HG03565 (cell line): ENCODE measurements at regions not wholly inside any gene's neighbourhood (a gene's known extent, or its start where the extent isn't known, plus 50 kb on each side); places are given as distances from the start of the nearest gene placed in this dataset.
"Not testable (repeated sequence)": the region's sequence is repeated elsewhere in the genome, so short reads cannot be mapped to it uniquely, and the experiment has no call there.

Experiments used
- ATAC-seq: cut with Tn5 transposase; IDR thresholded peaks from one replicate; pipeline ENCODE4 v1.9.1; 2021; ENCODE audit warnings: mild to moderate bottlenecking, moderate library complexity; ENCODE audit not compliant: unreplicated experiment

GRCh38 chr5:68027519-68027918, 188.0 kb upstream of the PIK3R1 start:
- no peak for ATAC-seq

GRCh38 chr5:68026092-68026885, 189.3 kb upstream of the PIK3R1 start:
- no peak for ATAC-seq

GRCh38 chr5:68024426-68024825, 191.1 kb upstream of the PIK3R1 start:
- ATAC-seq: no peak

DNA sequence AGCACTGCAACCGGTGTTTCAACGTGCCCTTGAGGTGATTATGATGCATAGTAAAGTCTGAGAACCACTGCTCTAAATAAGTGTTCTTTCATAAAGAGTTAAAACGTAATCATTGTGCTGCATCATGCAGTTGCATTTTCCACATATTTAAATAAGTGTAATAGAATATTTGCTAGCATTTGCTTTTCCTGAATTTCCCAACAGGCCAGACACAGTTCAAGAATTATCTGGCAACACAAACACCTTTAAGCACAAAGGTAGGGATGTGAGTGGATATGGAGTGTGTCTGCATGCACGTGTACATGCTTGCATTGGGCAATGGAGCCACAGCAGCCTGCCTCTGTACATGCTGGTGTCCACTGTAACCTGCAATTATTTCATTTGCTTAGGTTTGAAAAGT, 193.6 kb upstream of the PIK3R1 start:
- no peak for ATAC-seq

DNA sequence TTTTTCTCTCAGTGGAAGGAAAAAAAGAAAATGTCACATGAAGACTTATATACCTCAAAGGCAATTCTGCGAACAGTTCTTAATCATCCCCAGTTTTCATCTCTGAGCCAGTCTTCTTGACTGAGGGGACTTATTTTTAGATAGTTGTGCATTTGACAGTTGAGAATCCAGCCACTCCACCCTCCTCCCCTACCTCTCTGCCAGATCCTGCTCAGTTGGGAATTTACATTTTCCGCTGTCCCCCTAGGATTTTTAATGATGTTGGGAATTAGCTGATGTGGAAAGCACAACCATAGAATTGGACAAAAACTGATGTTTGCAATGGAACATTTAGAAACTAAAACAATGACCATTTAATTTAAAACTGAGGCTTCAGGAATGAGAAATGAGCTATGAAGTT, 194.3 kb upstream of the PIK3R1 start:
- ATAC-seq: no peak

GRCh38 chr5:68020461-68020969, 195.0 kb upstream of the PIK3R1 start:
- ATAC-seq: not testable (repeated sequence)

DNA sequence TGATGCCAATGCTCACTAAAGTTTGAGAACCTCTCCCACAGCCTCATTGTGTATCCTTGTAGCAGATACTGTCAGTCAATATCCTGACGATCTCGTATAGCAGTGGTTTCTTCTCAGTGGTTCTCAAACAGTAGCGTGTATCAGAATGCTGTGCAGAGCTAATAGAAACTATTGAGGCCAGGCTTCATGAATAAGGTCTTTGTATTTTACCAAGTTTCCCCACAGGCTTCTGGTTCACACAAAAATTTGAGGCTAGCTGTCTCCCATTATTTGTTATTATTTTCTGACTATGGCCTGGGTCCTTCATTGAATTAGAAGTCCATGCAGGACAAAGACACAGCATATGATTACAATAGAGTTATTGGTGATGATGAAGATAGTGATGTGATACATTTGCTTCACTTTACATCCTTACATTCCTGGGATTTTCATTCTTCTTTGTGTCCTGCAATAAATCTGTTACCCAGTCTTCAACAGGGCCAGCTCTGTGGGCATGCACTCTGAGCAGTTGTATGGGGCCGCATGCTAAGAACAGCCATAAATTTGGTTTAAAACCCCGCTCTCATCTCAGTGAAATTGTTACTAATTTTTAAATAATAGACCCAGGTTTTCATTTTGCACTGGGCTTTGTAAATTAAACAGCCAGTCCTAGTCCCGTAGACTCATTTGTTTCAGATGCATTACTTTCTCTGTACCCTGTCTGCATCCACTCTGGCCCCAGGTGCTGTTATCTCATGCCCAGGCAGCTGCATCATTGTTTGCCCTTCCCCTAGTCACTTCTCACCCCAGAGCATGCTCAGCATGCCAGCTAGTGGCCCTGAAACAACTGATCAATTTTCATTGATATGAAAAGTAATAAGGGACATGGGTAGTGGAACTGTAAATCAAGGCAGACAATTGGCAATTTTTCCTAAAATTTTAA, 199.9 kb upstream of the PIK3R1 start:
- ATAC-seq: no peak

DNA sequence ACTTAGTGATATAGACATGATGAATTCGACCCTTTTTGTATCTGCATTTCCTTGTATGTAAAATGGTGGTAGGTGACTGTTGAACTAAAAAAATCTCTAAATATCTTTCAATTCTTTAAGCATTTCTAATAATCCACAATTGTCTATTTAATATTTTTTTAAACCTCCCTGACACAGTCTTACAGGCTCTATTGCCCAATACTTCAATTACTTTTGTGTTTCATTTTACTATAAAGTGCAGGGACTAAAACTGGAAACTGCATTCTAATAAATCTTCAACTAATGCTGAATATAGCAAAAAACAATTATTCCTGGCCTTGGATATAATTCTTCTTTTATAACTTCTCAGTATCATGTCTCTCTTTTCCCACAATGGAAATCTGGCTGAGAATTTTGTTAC, 202.7 kb upstream of the PIK3R1 start:
- no peak for ATAC-seq

GRCh38 chr5:68012429-68012828, 203.1 kb upstream of the PIK3R1 start:
- no peak for ATAC-seq

DNA sequence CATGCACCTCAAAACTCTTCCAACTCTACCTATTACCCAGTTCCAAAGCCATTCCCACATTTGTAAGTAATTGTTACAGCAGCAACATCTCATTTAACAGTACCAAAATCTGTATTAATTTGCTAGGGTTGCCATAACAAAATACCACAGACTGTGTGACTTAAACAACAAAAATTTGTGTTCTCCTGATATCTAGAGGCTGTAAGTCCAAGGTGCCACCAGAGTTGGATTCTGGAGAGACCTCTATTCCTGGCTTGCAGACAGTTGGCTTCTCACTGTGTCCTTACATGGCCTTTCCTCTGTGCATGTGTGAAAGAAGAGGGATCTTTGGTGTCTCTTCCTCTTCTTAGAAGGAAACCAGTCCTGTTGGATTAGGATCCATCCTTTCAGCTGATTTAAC, 203.8 kb upstream of the PIK3R1 start:
- ATAC-seq: no peak

DNA sequence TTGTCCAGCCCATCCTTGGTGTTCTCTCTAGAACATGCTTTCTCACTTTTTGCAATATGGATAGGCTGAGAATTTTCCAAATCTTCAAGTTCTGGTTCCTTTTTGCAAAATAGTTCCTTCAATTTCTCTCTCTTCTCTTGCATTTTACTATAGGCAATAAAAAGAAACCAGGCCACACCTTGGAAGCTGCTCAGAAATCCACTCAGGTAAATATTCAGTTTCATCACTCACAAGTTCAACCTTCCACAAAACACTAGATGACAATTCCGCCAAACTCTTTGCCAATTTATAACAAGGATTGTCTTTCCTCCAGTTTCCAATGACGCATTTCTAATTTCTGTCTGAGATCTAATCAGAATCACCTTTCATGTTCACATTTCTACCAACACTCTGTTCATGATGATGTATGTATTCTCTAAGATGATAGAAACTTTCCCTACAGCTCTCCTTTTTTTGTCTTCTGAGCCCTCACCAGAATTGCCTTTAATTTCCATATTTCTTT, 204.2 kb upstream of the PIK3R1 start:
- ATAC-seq: no peak

DNA sequence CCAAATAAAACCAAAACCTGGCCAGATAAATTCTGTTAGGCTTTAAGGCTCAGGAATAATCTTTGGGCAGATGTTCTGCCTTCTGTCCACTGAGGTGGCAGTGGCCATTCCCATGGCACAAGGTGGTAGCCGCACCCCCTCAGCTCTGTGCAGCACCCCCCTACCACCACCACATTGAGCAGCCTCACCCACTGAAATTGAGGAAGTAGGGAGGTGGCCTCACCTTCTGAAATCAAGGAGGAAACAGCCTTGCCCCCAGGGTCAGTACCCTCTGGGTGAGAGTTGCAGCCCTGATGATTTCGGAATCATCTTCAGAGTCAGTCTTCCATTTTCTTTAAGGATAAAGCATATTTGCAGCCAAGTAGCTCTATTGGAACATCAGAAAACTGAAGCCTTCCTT, 204.8 kb upstream of the PIK3R1 start:
- ATAC-seq: no peak

- no peak for ATAC-seq
These were observed 208.1 kb upstream of the PIK3R1 start for GRCh38 chr5:68007451-68007850.

DNA sequence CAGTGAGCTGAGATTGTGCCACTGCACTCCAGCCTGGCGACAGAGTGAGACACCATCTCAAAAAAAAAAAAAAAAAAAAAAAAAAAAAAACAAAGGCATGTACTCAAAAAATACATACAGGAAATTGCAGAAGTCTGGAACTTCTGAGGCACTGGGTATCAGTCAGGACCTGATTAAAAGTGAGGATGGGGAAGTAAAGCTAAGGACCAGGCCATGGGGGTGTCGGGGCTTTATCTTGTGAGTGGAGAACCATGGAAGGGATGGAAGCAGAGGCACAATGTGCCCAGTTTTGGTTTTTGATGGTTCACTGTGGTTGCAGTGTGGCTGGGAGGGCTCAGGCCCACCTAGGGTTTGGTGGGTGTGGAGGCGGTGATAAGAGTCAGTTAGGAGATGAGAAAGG, 212.7 kb upstream of the PIK3R1 start:
- no peak for ATAC-seq

- no peak for ATAC-seq
These were observed 214.8 kb upstream of the PIK3R1 start for GRCh38 chr5:68000805-68001204.

DNA sequence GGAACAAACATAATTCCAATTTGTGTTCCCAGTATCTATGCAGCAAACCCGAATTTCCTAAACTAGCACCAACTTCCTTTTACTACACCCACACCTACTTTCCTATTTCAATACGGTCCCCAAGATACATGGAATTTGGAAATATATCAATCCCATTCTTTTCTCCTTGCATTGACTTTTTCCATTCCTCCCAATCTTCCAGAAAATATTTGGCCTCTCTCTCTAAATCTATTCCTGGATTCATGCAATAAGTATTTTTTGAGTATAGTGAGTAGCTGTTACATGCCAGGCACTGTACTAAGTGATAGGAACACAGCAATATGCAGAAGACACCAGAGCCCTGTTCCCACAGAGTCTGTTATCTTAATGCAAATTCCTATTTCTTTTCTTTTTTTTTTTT, 216.2 kb upstream of the PIK3R1 start:
- no peak for ATAC-seq

- ATAC-seq: no peak
These were observed 216.8 kb upstream of the PIK3R1 start for GRCh38 chr5:67998709-67999261.

- ATAC-seq: no peak
These were observed 217.6 kb upstream of the PIK3R1 start for GRCh38 chr5:67997892-67998457.

DNA sequence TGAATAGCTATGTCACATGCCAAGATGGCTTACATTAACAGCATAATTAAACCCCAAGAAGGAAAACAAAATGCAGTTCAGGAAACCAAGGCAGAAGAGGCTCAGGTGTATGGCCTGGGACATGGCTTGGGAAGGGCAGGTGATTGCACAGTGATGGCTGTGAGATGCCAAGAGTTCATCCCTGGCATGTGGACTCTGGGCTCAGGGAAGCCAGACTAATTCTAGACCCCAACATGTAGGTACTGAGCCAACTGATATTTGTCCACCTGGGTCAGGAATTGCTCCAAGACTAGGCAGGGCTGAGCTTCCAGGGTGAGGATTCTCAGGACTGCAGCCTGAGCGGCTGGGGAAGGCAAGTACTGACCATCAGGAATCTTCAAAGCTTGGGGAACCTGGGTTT, 218.4 kb upstream of the PIK3R1 start:
- ATAC-seq: no peak

GRCh38 chr5:67996596-67996995, 219.0 kb upstream of the PIK3R1 start:
- no peak for ATAC-seq

GRCh38 chr5:67992923-67993322, 222.6 kb upstream of the PIK3R1 start:
- ATAC-seq: no peak
